Keratinocyte (primary cell): ENCODE measurements at regions not wholly inside any gene's neighbourhood (a gene's known extent, or its start where the extent isn't known, plus 50 kb on each side); places are given as distances from the start of the nearest gene placed in this dataset.

Experiments used
- CTCF ChIP-seq, 3 experiments: IDR thresholded peaks in 1 of 3; conservative IDR thresholded peaks in 1 of 3; optimal IDR thresholded peaks in 1 of 3; 2 replicates in 2 of 3; 3 replicates in 1 of 3; pipeline versions ENCODE3 to v1.5.1; 2011; ENCODE audit warnings: low read length in 3 of 3, mild to moderate bottlenecking in 3 of 3, moderate library complexity in 2 of 3, control low read depth in 1 of 3, inconsistent platforms in 1 of 3; ENCODE audit not compliant: insufficient read depth in 2 of 3; ENCODE audit errors: extremely low read depth in 1 of 3
- EZH2 ChIP-seq: IDR thresholded peaks from one replicate; pipeline ENCODE4 v1.6.1; 2012; ENCODE audit warnings: inconsistent platforms, mild to moderate bottlenecking, low read length, moderate library complexity

DNA sequence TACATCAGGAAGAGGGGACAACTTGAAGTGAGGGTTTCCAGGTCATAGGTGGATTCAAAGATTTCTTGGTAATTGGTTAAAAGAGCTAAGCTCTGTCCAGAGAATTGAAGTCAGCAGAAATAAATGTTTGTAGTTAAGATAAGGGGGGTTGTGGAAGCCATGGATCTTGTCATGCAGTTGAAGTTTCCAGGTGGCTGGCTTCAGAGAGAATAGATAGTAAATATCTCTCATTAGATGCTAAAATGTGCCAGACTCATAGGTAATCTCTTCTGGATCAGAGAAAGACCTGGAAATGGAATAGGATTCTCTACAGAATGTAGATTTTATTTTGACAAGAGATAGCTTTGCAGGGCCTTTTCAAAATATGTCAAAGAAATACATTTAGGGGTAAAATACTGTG is 491.7 kb downstream of the PRR16 start:
- TF ChIP-seq CTCF (optimal IDR thresholded peaks at IDR 0.05 in 1 of 3, IDR thresholded peaks at IDR 0.05 in 1 of 3, conservative IDR thresholded peaks at IDR 0.05 in 1 of 3; ENCODE audit: extremely low read depth in 1 of 3, insufficient read depth in 2 of 3, low read length in 3 of 3): no peak
- TF ChIP-seq EZH2: no peak
